ENCODE measurements at regions not wholly inside any gene's neighbourhood (a gene's known extent, or its start where the extent isn't known, plus 50 kb on each side); places are given as distances from the start of the nearest gene placed in this dataset.

- Histone ChIP-seq H3K4me2 (ENCODE audit: insufficient read depth, low read length) (no peak overlapping the region), H4K20me1 (replicated peaks; ENCODE audit: control insufficient read depth, extremely low read depth, insufficient read depth, low read length) (no peaks in the 10 kb centered on the region), H3K36me3 (ENCODE audit: control insufficient read depth in 2 of 2, extremely low read depth in 1 of 2, insufficient read depth in 2 of 2, low read length in 2 of 2) (no peaks in the 10 kb centered on the region), H3K4me3 (replicated peaks in 1 of 3; ENCODE audit: insufficient read depth in 1 of 3, low read depth in 1 of 3, low read length in 3 of 3) (no peak overlapping the region), H3K4me1 (ENCODE audit: control insufficient read depth, extremely low read depth, insufficient read depth, low read length) (no peaks in the 10 kb centered on the region), H3K27ac (ENCODE audit: insufficient read depth, low read depth, low read length) (no peak overlapping the region), H3K9ac (replicated peaks; ENCODE audit: extremely low read depth, insufficient read depth, low read length) (no peak overlapping the region), H3K79me2 (ENCODE audit: control insufficient read depth, insufficient read depth, low read length) (no peaks in the 10 kb centered on the region), H3K27me3 (ENCODE audit: control insufficient read depth in 2 of 2, insufficient read depth in 2 of 2, low read length in 2 of 2) (no peaks in the 10 kb centered on the region), H2AFZ (ENCODE audit: low read depth, low read length) (no peak overlapping the region), H3K9me3 (replicated peaks; ENCODE audit: control insufficient read depth, insufficient read depth, low read length) (no peaks in the 10 kb centered on the region), H3K9me1 (replicated peaks; ENCODE audit: control insufficient read depth, extremely low read depth, insufficient read depth, low read length) (no peaks in the 10 kb centered on the region)
- no TSS peak for BruUV-seq (replicated peaks)
- TF ChIP-seq FOS (IDR thresholded peaks at IDR 0.05; ENCODE audit: borderline replicate concordance, insufficient read depth, low read length) = no peak
- no peak for TF ChIP-seq MYC (IDR thresholded peaks at IDR 0.05; ENCODE audit: low read depth, low read length)
- TF ChIP-seq MAX (IDR thresholded peaks at IDR 0.05; ENCODE audit: insufficient read depth, insufficient read length) = no peak
- TF ChIP-seq POLR2AphosphoS5 (IDR thresholded peaks at IDR 0.05; ENCODE audit: insufficient read depth, low read depth, low read length) = no peak
- TF ChIP-seq JUN (IDR thresholded peaks at IDR 0.05; ENCODE audit: borderline replicate concordance, insufficient read depth, insufficient read length, low read depth) = no peak
- TF ChIP-seq EZH2 (IDR thresholded peaks at IDR 0.05; ENCODE audit: borderline replicate concordance, low read depth, low read length, severe bottlenecking) = no peak
- TF ChIP-seq CTCF (IDR thresholded peaks at IDR 0.05; ENCODE audit: extremely low read depth in 1 of 2, insufficient read depth in 1 of 2, low read depth in 1 of 2, low read length in 2 of 2) = no peak
- TF ChIP-seq GATA2 (IDR thresholded peaks at IDR 0.05; ENCODE audit: insufficient read depth, insufficient read length, low read depth, low read length) = no peak
- TF ChIP-seq POLR2A (IDR thresholded peaks at IDR 0.05; ENCODE audit: low read depth, low read length) = no peak
- POLR2A ChIA-PET = no interaction called here
- no peak for DNase-seq (ENCODE audit: low read depth, low spot score)
- intact Hi-C loops (cut with micrococcal nuclease) (no loop called here), dilution Hi-C loops (cut with MboI; ENCODE audit: extremely low pct_ligation_motif_present, low sequenced_read_pairs) (no loop called here)
- CTCF ChIA-PET = no interaction called here
- FAIRE-seq = no peak
Measured at GRCh38 chr1:37274938-37275631, 199.3 kb upstream of the ZC3H12A start.

Measured in endothelial cell of umbilical vein (primary cell).